Endothelial cell of umbilical vein (primary cell): ENCODE measurements at regions not wholly inside any gene's neighbourhood (a gene's known extent, or its start where the extent isn't known, plus 50 kb on each side); places are given as distances from the start of the nearest gene placed in this dataset.

Source experiments
- CTCF ChIP-seq, 2 donors: IDR thresholded peaks; 1 replicate in 1 of 2; 2 replicates in 1 of 2; pipeline ENCODE4 v1.5.1; 2011; ENCODE audit warnings: low read length in 2 of 2, mild to moderate bottlenecking in 2 of 2, moderate library complexity in 2 of 2, control low read depth in 1 of 2, inconsistent platforms in 1 of 2, low read depth in 1 of 2; ENCODE audit not compliant: insufficient read depth in 1 of 2; ENCODE audit errors: extremely low read depth in 1 of 2
- EZH2 ChIP-seq: IDR thresholded peaks from 2 replicates; pipeline ENCODE4 v1.6.1; 2012; ENCODE audit warnings: borderline replicate concordance, low read depth, mild to moderate bottlenecking, moderate library complexity, low read length, inconsistent platforms; ENCODE audit not compliant: severe bottlenecking
- FOS ChIP-seq: IDR thresholded peaks from 2 replicates; pipeline ENCODE4 v1.6.1; 2011; ENCODE audit warnings: mild to moderate bottlenecking, low read length, moderate library complexity, borderline replicate concordance; ENCODE audit not compliant: insufficient read depth
- GATA2 ChIP-seq: IDR thresholded peaks from 2 replicates; pipeline ENCODE4 v1.7.0; 2011; ENCODE audit warnings: low read depth, mild to moderate bottlenecking, moderate library complexity, mixed read lengths, low read length; ENCODE audit not compliant: insufficient read length, insufficient read depth
- JUN ChIP-seq: IDR thresholded peaks from 2 replicates; pipeline ENCODE4 v1.6.1; 2011; ENCODE audit warnings: borderline replicate concordance, low read depth; ENCODE audit not compliant: insufficient read length, insufficient read depth
- MAX ChIP-seq: IDR thresholded peaks from 2 replicates; pipeline ENCODE4 v1.6.1; 2011; ENCODE audit not compliant: insufficient read depth, insufficient read length
- MYC ChIP-seq: IDR thresholded peaks from one replicate; pipeline ENCODE4 v1.6.1; 2011; ENCODE audit warnings: mild to moderate bottlenecking, low read depth, low read length
- POLR2A ChIP-seq: IDR thresholded peaks from 2 replicates; pipeline ENCODE4 v1.6.1; 2012; ENCODE audit warnings: low read depth, mild to moderate bottlenecking, control low read depth, low read length
- POLR2AphosphoS5 ChIP-seq: IDR thresholded peaks from 2 replicates; pipeline ENCODE4 v1.6.1; 2012; ENCODE audit warnings: low read depth, mild to moderate bottlenecking, control low read depth, low read length, moderate library complexity; ENCODE audit not compliant: insufficient read depth

DNA sequence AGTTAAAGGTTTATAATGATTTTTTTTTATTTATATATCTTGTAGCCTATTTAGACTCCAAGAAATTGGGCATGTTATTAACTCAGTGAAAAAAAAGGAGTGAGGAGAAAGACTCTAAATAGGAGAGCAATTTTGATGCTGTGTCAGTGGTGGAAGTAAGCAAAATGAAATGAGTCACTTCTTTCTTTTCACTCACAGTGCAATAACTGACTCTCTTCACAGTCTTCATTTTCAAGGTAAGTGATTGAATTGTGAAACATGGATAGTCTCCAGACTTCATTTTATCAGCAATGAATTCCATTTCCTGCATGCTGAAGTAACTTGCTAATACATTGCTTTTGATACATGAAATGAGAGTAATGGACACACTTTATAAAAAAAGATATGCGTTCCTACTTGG is 2271.5 kb downstream of the PCDH7 start:
- TF ChIP-seq MYC (no peak), JUN (no peak), POLR2A (no peak), CTCF (IDR thresholded peaks at IDR 0.05; ENCODE audit: extremely low read depth in 1 of 2, insufficient read depth in 1 of 2, low read depth in 1 of 2, low read length in 2 of 2) (no peak), MAX (no peak), EZH2 (no peak), POLR2AphosphoS5 (no peak), GATA2 (no peak), FOS (no peak)
